GM12892 (cell line): ENCODE measurements at regions not wholly inside any gene's neighbourhood (a gene's known extent, or its start where the extent isn't known, plus 50 kb on each side); places are given as distances from the start of the nearest gene placed in this dataset.

Source experiments
- POLR2A ChIP-seq: IDR thresholded peaks from 2 replicates; pipeline ENCODE4 v1.6.1; 2011; ENCODE audit warnings: low read depth, low read length, control low read depth
- POLR2AphosphoS5 ChIP-seq: IDR thresholded peaks from 2 replicates; pipeline ENCODE4 v1.6.1; 2011; ENCODE audit warnings: low read depth, low read length, control low read depth
- TAF1 ChIP-seq: IDR thresholded peaks from 2 replicates; pipeline ENCODE4 v1.6.1; 2011; ENCODE audit warnings: low read depth, mild to moderate bottlenecking, control low read depth, low read length, borderline replicate concordance

DNA sequence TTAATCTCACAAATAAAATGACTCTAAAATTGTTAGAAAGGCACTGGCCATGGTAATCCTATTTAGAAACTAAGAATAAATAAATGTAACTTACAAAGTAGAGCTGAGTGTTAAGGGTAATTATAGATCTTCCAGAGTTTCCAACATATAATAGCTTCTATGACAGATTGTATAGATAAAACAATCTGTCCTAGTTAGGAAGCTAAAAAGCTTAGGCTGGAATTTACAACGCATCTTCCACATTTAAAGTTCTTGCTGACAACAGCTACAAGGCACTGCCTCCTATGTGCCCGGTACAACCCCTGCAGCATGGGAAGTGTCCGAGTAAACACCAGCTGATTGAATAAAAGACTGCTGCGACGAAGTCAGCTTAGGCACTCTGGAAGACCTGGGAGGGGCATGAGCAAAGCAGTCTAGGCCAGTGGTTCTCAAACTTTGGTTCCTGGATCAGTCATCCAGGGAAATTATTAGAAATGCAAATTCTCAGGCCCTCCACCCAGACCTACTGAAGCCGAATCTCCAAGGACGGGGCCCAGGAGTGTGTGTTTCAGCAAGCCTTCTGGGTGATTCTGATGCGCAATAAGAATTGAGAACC is 635.6 kb upstream of the TBX3 start:
- TF ChIP-seq POLR2AphosphoS5 (no peak), POLR2A (no peak), TAF1 (no peak)
